ENCODE measurements at regions not wholly inside any gene's neighbourhood (a gene's known extent, or its start where the extent isn't known, plus 50 kb on each side); places are given as distances from the start of the nearest gene placed in this dataset.
A peak's percentile ranks its signal among the peaks of the same experiment; 100 is the strongest.

- H3K9me3 ChIP-seq (ENCODE audit: control insufficient read depth, low read length) = peaks cover 8% of the 10 kb centered on the region
- no peak overlapping the region for H3K18ac ChIP-seq (ENCODE audit: low read depth in 1 of 2, low read length in 2 of 2)
- no peak overlapping the region for H2BK5ac ChIP-seq (ENCODE audit: low read depth, low read length, poor library complexity, severe bottlenecking)
- no peak overlapping the region for H3K23ac ChIP-seq (ENCODE audit: low read length in 2 of 2)
- H2BK15ac ChIP-seq (ENCODE audit: low read depth, poor library complexity, severe bottlenecking) = no peak overlapping the region
- no peak overlapping the region for H3K27ac ChIP-seq (ENCODE audit: low read length, poor library complexity, severe bottlenecking)
- H3K4me1 ChIP-seq (ENCODE audit: control insufficient read depth, insufficient read depth, low read depth, low read length) = peaks cover 3% of the 10 kb centered on the region
- no peak overlapping the region for H3K4ac ChIP-seq (ENCODE audit: low read depth in 1 of 2, low read length in 2 of 2)
- H4K8ac ChIP-seq (ENCODE audit: low read length) = no peak overlapping the region
- DNase-seq = peak; percentile 36
- H2BK120ac ChIP-seq (ENCODE audit: low read depth, low read length) = no peak overlapping the region
- H2AFZ ChIP-seq (ENCODE audit: low read depth, low read length) = no peak overlapping the region
- no peak overlapping the region for H3K9ac ChIP-seq (ENCODE audit: low read length)
- H2AK5ac ChIP-seq (ENCODE audit: low read length, severe bottlenecking) = no peak overlapping the region
- peaks cover 11 to 77% of the 10 kb centered on the region in 2 experiments for H3K27me3 ChIP-seq (ENCODE audit: control insufficient read depth in 1 of 2, insufficient read depth in 1 of 2, low read length in 2 of 2)
- H3K79me1 ChIP-seq (replicated peaks; ENCODE audit: low read length, poor library complexity, severe bottlenecking) = no peaks in the 10 kb centered on the region
- no peak overlapping the region for H4K91ac ChIP-seq (ENCODE audit: low read length)
- H3K14ac ChIP-seq (ENCODE audit: low read length in 2 of 2) = no peak overlapping the region
- H3K4me3 ChIP-seq (ENCODE audit: insufficient read depth in 1 of 2, low read depth in 1 of 2, low read length in 2 of 2) = no peak overlapping the region
- no peak overlapping the region for H2BK12ac ChIP-seq (ENCODE audit: low read length in 2 of 2)
- 18% methylated on average over 15 of the region's 15 CpGs for WGBS
- no peaks in the 10 kb centered on the region for H3K36me3 ChIP-seq (ENCODE audit: control insufficient read depth in 1 of 2, insufficient read depth in 2 of 2, low read depth in 1 of 2, low read length in 2 of 2)
- no peak overlapping the region for H3K4me2 ChIP-seq (ENCODE audit: low read length, poor library complexity, severe bottlenecking)
Measured at GRCh38 chr17:73710095-73710592, 65.9 kb upstream of the SDK2 start.

GRCh38 chr17:73711184-73711583 lies 66.9 kb upstream of the SDK2 start:
- H3K9me3 ChIP-seq (ENCODE audit: control insufficient read depth, low read length) = peaks cover 8% of the 10 kb centered on the region
- H2BK5ac ChIP-seq (ENCODE audit: low read depth, low read length, poor library complexity, severe bottlenecking) = no peak overlapping the region
- H4K91ac ChIP-seq (ENCODE audit: low read length) = no peak overlapping the region
- H3K4me2 ChIP-seq (ENCODE audit: low read length, poor library complexity, severe bottlenecking) = no peak overlapping the region
- peaks cover 3% of the 10 kb centered on the region for H3K4me1 ChIP-seq (ENCODE audit: control insufficient read depth, insufficient read depth, low read depth, low read length)
- H3K4ac ChIP-seq (ENCODE audit: low read depth in 1 of 2, low read length in 2 of 2) = no peak overlapping the region
- no peak overlapping the region for H3K14ac ChIP-seq (ENCODE audit: low read length in 2 of 2)
- H2BK120ac ChIP-seq (ENCODE audit: low read depth, low read length) = no peak overlapping the region
- no peak overlapping the region for H2BK15ac ChIP-seq (ENCODE audit: low read depth, poor library complexity, severe bottlenecking)
- H2BK12ac ChIP-seq (ENCODE audit: low read length in 2 of 2) = no peak overlapping the region
- no peak overlapping the region for H3K4me3 ChIP-seq (ENCODE audit: insufficient read depth in 1 of 2, low read depth in 1 of 2, low read length in 2 of 2)
- H3K27me3 ChIP-seq (ENCODE audit: control insufficient read depth in 1 of 2, insufficient read depth in 1 of 2, low read length in 2 of 2) = peaks cover 11 to 85% of the 10 kb centered on the region in 2 experiments
- H3K23ac ChIP-seq (ENCODE audit: low read length in 2 of 2) = no peak overlapping the region
- no peaks in the 10 kb centered on the region for H3K36me3 ChIP-seq (ENCODE audit: control insufficient read depth in 1 of 2, insufficient read depth in 2 of 2, low read depth in 1 of 2, low read length in 2 of 2)
- no peak overlapping the region for H3K18ac ChIP-seq (ENCODE audit: low read depth in 1 of 2, low read length in 2 of 2)
- no peak for DNase-seq
- no peak overlapping the region for H3K9ac ChIP-seq (ENCODE audit: low read length)
- no peaks in the 10 kb centered on the region for H3K79me1 ChIP-seq (replicated peaks; ENCODE audit: low read length, poor library complexity, severe bottlenecking)
- H2AFZ ChIP-seq (ENCODE audit: low read depth, low read length) = no peak overlapping the region
- H3K27ac ChIP-seq (ENCODE audit: low read length, poor library complexity, severe bottlenecking) = no peak overlapping the region
- 86% methylated on average over 5 of the region's 5 CpGs for WGBS
- no peak overlapping the region for H2AK5ac ChIP-seq (ENCODE audit: low read length, severe bottlenecking)
- H4K8ac ChIP-seq (ENCODE audit: low read length) = no peak overlapping the region

- no peak overlapping the region for H3K23ac ChIP-seq (ENCODE audit: low read length in 2 of 2)
- no peak overlapping the region for H4K91ac ChIP-seq (ENCODE audit: low read length)
- no peak overlapping the region for H3K4ac ChIP-seq (ENCODE audit: low read depth in 1 of 2, low read length in 2 of 2)
- DNase-seq = no peak
- H4K8ac ChIP-seq (ENCODE audit: low read length) = no peak overlapping the region
- H3K27ac ChIP-seq (ENCODE audit: low read length, poor library complexity, severe bottlenecking) = no peak overlapping the region
- WGBS = 84% methylated on average over 8 of the region's 8 CpGs
- H3K4me3 ChIP-seq (ENCODE audit: insufficient read depth in 1 of 2, low read depth in 1 of 2, low read length in 2 of 2) = no peak overlapping the region
- no peak overlapping the region for H2BK12ac ChIP-seq (ENCODE audit: low read length in 2 of 2)
- no peak overlapping the region for H3K4me2 ChIP-seq (ENCODE audit: low read length, poor library complexity, severe bottlenecking)
- H3K36me3 ChIP-seq (ENCODE audit: control insufficient read depth in 1 of 2, insufficient read depth in 2 of 2, low read depth in 1 of 2, low read length in 2 of 2) = no peaks in the 10 kb centered on the region
- H3K9ac ChIP-seq (ENCODE audit: low read length) = no peak overlapping the region
- no peak overlapping the region for H2BK120ac ChIP-seq (ENCODE audit: low read depth, low read length)
- no peak overlapping the region for H2AFZ ChIP-seq (ENCODE audit: low read depth, low read length)
- H3K27me3 ChIP-seq (ENCODE audit: control insufficient read depth in 1 of 2, insufficient read depth in 1 of 2, low read length in 2 of 2) = peaks cover 11 to 85% of the 10 kb centered on the region in 2 experiments
- no peak overlapping the region for H3K18ac ChIP-seq (ENCODE audit: low read depth in 1 of 2, low read length in 2 of 2)
- no peak overlapping the region for H2AK5ac ChIP-seq (ENCODE audit: low read length, severe bottlenecking)
- no peak overlapping the region for H3K14ac ChIP-seq (ENCODE audit: low read length in 2 of 2)
- no peak overlapping the region for H2BK15ac ChIP-seq (ENCODE audit: low read depth, poor library complexity, severe bottlenecking)
- H3K9me3 ChIP-seq (ENCODE audit: control insufficient read depth, low read length) = peaks cover 7% of the 10 kb centered on the region
- no peak overlapping the region for H2BK5ac ChIP-seq (ENCODE audit: low read depth, low read length, poor library complexity, severe bottlenecking)
- peaks cover 3% of the 10 kb centered on the region for H3K4me1 ChIP-seq (ENCODE audit: control insufficient read depth, insufficient read depth, low read depth, low read length)
- no peaks in the 10 kb centered on the region for H3K79me1 ChIP-seq (replicated peaks; ENCODE audit: low read length, poor library complexity, severe bottlenecking)
Measured at GRCh38 chr17:73711916-73712315, 67.7 kb upstream of the SDK2 start.

- no peak overlapping the region for H2BK15ac ChIP-seq (ENCODE audit: low read depth, poor library complexity, severe bottlenecking)
- H3K27ac ChIP-seq (ENCODE audit: low read length, poor library complexity, severe bottlenecking) = no peak overlapping the region
- H4K8ac ChIP-seq (ENCODE audit: low read length) = no peak overlapping the region
- WGBS = 47% methylated on average over 9 of the region's 9 CpGs
- no peak overlapping the region for H3K14ac ChIP-seq (ENCODE audit: low read length in 2 of 2)
- H3K9ac ChIP-seq (ENCODE audit: low read length) = no peak overlapping the region
- peaks cover 3% of the 10 kb centered on the region for H3K4me1 ChIP-seq (ENCODE audit: control insufficient read depth, insufficient read depth, low read depth, low read length)
- H3K4ac ChIP-seq (ENCODE audit: low read depth in 1 of 2, low read length in 2 of 2) = no peak overlapping the region
- H3K4me2 ChIP-seq (ENCODE audit: low read length, poor library complexity, severe bottlenecking) = no peak overlapping the region
- H2AK5ac ChIP-seq (ENCODE audit: low read length, severe bottlenecking) = no peak overlapping the region
- no peak overlapping the region for H2BK5ac ChIP-seq (ENCODE audit: low read depth, low read length, poor library complexity, severe bottlenecking)
- H3K79me1 ChIP-seq (replicated peaks; ENCODE audit: low read length, poor library complexity, severe bottlenecking) = no peaks in the 10 kb centered on the region
- H3K9me3 ChIP-seq (ENCODE audit: control insufficient read depth, low read length) = no peaks in the 10 kb centered on the region
- no peak overlapping the region for H3K23ac ChIP-seq (ENCODE audit: low read length in 2 of 2)
- H2BK12ac ChIP-seq (ENCODE audit: low read length in 2 of 2) = no peak overlapping the region
- no peak overlapping the region for H3K4me3 ChIP-seq (ENCODE audit: insufficient read depth in 1 of 2, low read depth in 1 of 2, low read length in 2 of 2)
- no peak overlapping the region for H3K18ac ChIP-seq (ENCODE audit: low read depth in 1 of 2, low read length in 2 of 2)
- H2BK120ac ChIP-seq (ENCODE audit: low read depth, low read length) = no peak overlapping the region
- no peak overlapping the region for H4K91ac ChIP-seq (ENCODE audit: low read length)
- peaks cover 11 to 87% of the 10 kb centered on the region in 2 experiments for H3K27me3 ChIP-seq (ENCODE audit: control insufficient read depth in 1 of 2, insufficient read depth in 1 of 2, low read length in 2 of 2)
- no peaks in the 10 kb centered on the region for H3K36me3 ChIP-seq (ENCODE audit: control insufficient read depth in 1 of 2, insufficient read depth in 2 of 2, low read depth in 1 of 2, low read length in 2 of 2)
- no peak overlapping the region for H2AFZ ChIP-seq (ENCODE audit: low read depth, low read length)
- no peak for DNase-seq
Measured at GRCh38 chr17:73713136-73713535, 68.9 kb upstream of the SDK2 start.

Measured in mesenchymal stem cell (in vitro differentiated cells and primary cell).